Uterus (tissue), 3 donors: ENCODE measurements at regions not wholly inside any gene's neighbourhood (a gene's known extent, or its start where the extent isn't known, plus 50 kb on each side); places are given as distances from the start of the nearest gene placed in this dataset.

Experiments
- DNase-seq, 2 donors: peaks; one replicate each; pipeline ENCODE4 v3.0.0-alpha.2; 2019 to 2020
- H3K27ac ChIP-seq, 2 donors: fragments of 200-600 bp; sonication (generic); 1 replicate in 1 of 2; 2 replicates in 1 of 2; pipeline ENCODE4 v1.5.1; 2016 to 2018
- H3K27me3 ChIP-seq, 2 donors: fragments of 200-600 bp; sonication (generic); one replicate each; pipeline ENCODE4 v1.5.1; 2018 to 2019; ENCODE audit warnings: control low read depth in 1 of 2
- H3K36me3 ChIP-seq, 2 donors: fragments of 200-600 bp; sonication (generic); one replicate each; pipeline ENCODE4 v1.5.1; 2019; ENCODE audit warnings: control low read depth in 1 of 2
- H3K4me1 ChIP-seq, 2 donors: fragments of 200-600 bp; sonication (generic); one replicate each; pipeline ENCODE4 v1.5.1; 2018 to 2019; ENCODE audit warnings: control low read depth in 1 of 2
- H3K4me3 ChIP-seq, 2 donors: fragments of 200-600 bp; sonication (generic); 1 replicate in 1 of 2; 2 replicates in 1 of 2; pipeline ENCODE4 v1.5.1; 2018 to 2019; ENCODE audit warnings: mild to moderate bottlenecking in 1 of 2
- H3K9me3 ChIP-seq, 2 donors: fragments of 200-600 bp; sonication (generic); one replicate each; pipeline ENCODE4 v1.5.1; 2019; ENCODE audit warnings: control low read depth in 1 of 2
- POLR2A ChIP-seq, 2 donors: fragments of 450-650 bp; IDR thresholded peaks; one replicate each; pipeline ENCODE4 v1.6.1; 2016; ENCODE audit warnings: antibody characterized with exemption in 2 of 2, mild to moderate bottlenecking in 1 of 2, moderate library complexity in 1 of 2
- intact Hi-C: fragments of 100-400 bp; cut with DNase I; formaldehyde crosslinking; loops from one replicate; pipeline ENCODE4 v1.15.1; 2023; ENCODE audit warnings: low total_unique reads
- TF ChIP-seq, protein P1 (sequence below), 4 experiments: fragments of 200-600 bp in 2 of 4; fragments of 450-650 bp in 2 of 4; sonication (generic) in 2 of 4; IDR thresholded peaks; one replicate each; pipeline ENCODE4 v1.5.1; 2016 to 2019; ENCODE audit warnings: antibody characterized with exemption in 4 of 4, mild to moderate bottlenecking in 2 of 4, moderate library complexity in 1 of 4
- donor health status: DM: yes; HTN: yes; CAD: no.

DNA sequence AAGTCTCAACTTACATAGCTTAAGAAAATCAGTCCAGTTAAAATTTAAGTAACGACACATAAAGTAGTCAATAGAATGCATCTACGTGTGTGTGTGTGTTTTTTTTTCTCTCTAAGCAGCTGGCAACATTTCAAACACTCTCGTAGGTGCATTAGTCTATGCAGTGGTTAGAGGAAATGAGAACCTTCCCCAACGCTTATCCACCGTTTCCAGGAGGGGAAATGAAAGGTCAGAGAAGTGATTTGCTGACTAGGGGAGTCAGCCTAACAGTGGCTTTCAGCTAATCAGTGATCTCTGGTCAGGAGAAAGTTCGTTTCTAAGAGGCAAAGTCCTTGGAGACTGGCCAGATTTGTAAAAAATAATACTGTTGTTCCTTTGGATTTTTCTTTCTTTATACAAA lies 806.6 kb downstream of the C6orf118 start:
- no peak overlapping the region for H3K27ac ChIP-seq
- no peaks in the 10 kb centered on the region for H3K36me3 ChIP-seq
- H3K4me3 ChIP-seq, result no peak overlapping the region
- intact Hi-C loops, result no loop called here
- TF ChIP-seq POLR2A (IDR thresholded peaks at IDR 0.05), result no peak
- TF ChIP-seq, protein P1, sequence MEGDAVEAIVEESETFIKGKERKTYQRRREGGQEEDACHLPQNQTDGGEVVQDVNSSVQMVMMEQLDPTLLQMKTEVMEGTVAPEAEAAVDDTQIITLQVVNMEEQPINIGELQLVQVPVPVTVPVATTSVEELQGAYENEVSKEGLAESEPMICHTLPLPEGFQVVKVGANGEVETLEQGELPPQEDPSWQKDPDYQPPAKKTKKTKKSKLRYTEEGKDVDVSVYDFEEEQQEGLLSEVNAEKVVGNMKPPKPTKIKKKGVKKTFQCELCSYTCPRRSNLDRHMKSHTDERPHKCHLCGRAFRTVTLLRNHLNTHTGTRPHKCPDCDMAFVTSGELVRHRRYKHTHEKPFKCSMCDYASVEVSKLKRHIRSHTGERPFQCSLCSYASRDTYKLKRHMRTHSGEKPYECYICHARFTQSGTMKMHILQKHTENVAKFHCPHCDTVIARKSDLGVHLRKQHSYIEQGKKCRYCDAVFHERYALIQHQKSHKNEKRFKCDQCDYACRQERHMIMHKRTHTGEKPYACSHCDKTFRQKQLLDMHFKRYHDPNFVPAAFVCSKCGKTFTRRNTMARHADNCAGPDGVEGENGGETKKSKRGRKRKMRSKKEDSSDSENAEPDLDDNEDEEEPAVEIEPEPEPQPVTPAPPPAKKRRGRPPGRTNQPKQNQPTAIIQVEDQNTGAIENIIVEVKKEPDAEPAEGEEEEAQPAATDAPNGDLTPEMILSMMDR (IDR thresholded peaks at IDR 0.05), result no peak
- H3K9me3 ChIP-seq, result no peaks in the 10 kb centered on the region
- DNase-seq, result no peak
- no peaks in the 10 kb centered on the region for H3K27me3 ChIP-seq
- H3K4me1 ChIP-seq, result no peaks in the 10 kb centered on the region

DNA sequence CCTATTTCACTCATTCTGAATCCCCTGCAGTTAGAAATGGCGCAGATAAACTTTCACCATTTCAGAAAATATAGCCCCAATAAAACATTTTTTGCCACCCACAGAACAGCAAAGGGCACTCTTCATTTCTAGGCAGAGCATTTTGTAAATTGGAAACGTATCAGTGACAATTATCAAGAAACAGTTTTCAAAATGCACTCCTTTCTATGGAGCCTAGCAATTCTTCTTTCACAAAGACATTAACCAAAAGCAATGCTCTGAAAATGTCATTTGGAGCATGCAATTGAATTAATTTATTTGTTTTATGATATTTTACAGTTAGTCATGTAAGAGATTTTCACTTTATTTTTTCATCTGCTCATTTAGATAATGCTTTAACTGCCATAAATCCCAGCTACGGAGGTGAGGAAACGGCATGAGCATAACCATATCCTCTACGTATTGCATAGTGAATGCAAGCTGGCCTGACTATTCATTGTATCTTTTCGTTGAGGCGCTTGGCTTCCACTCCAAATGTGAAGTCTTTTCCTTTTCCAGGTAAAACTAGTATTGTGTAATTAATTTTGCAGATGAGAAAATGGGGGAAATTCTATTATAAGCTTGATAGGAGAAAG lies 813.4 kb downstream of the C6orf118 start:
- Histone ChIP-seq H3K4me1 (no peaks in the 10 kb centered on the region), H3K27me3 (no peaks in the 10 kb centered on the region), H3K36me3 (no peaks in the 10 kb centered on the region), H3K4me3 (no peak overlapping the region), H3K9me3 (no peaks in the 10 kb centered on the region), H3K27ac (no peak overlapping the region)
- DNase-seq, result no peak
- intact Hi-C loops, result no loop called here
- TF ChIP-seq, protein P1 (IDR thresholded peaks at IDR 0.05), result no peak
- TF ChIP-seq POLR2A (IDR thresholded peaks at IDR 0.05), result no peak

DNA sequence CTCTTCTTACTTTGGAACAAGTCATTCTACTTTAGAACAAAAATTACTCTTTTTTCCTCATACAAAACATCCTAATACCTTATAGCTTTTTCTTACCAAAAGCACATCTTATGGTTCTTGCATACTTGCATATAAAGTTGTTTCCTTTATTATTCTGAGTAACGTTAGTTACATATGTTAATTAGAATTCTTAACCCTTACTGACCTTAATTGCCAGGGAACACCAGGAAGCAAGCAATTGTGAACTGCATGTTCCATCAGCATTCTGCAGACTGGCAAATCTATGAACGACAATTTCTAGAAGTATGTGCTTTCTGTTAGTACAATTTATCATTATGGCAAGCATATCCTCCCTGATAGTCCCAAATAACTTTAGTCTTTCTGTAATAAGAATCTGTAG lies 831.0 kb downstream of the C6orf118 start:
- H3K4me3 ChIP-seq, result no peak overlapping the region
- TF ChIP-seq, protein P1 (IDR thresholded peaks at IDR 0.05), result no peak
- no peaks in the 10 kb centered on the region for H3K27me3 ChIP-seq
- H3K27ac ChIP-seq, result no peak overlapping the region
- no peaks in the 10 kb centered on the region for H3K36me3 ChIP-seq
- H3K4me1 ChIP-seq, result no peaks in the 10 kb centered on the region
- H3K9me3 ChIP-seq, result no peaks in the 10 kb centered on the region
- intact Hi-C loops, result no loop called here
- no peak for DNase-seq

DNA sequence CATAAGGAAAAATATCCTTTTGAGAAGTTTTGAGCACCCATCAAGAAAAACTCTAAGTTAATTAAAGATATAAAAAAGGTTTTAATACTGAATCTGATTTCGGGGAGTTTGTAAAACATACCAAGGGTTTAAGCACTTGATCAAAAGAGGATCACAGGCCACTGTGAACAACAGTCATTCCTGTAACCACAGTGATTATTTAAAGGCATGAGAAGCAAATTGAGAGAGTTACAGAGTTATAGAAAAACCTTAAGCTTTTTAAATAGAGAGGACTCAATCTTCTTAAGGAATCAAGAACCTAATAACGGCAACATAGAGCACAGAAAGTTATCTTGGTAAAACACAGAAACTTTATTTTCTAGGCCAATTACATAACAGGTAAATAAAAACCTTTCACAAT lies 831.6 kb downstream of the C6orf118 start:
- Histone ChIP-seq H3K9me3 (no peaks in the 10 kb centered on the region), H3K4me1 (no peaks in the 10 kb centered on the region), H3K36me3 (no peaks in the 10 kb centered on the region), H3K27me3 (no peaks in the 10 kb centered on the region), H3K27ac (no peak overlapping the region), H3K4me3 (no peak overlapping the region)
- TF ChIP-seq POLR2A (IDR thresholded peaks at IDR 0.05), result no peak
- TF ChIP-seq, protein P1 (IDR thresholded peaks at IDR 0.05), result no peak
- no peak for DNase-seq
- intact Hi-C loops, result no loop called here

DNA sequence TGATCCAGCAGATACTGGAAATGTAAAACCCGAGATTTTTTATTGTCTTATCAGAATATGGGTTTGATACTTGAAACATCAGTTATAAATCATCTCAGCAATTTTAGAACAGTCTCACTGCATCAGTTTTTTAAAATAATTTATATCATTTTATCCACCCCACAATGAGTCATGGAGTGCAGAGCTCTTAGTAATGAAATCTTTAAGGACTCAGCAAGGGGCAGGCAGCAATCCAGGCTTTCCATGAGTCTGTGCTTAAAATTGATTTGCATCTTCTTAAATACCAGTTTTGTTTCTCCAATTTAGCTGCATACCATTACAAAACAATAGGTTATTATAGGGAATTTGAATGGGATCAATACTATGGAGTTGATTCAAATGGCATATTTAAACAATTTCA lies 832.3 kb downstream of the C6orf118 start:
- DNase-seq, result no peak
- H3K27me3 ChIP-seq, result no peaks in the 10 kb centered on the region
- TF ChIP-seq, protein P1 (IDR thresholded peaks at IDR 0.05), result no peak
- no peak for TF ChIP-seq POLR2A (IDR thresholded peaks at IDR 0.05)
- H3K27ac ChIP-seq, result no peak overlapping the region
- H3K36me3 ChIP-seq, result no peaks in the 10 kb centered on the region
- H3K4me3 ChIP-seq, result no peak overlapping the region
- intact Hi-C loops, result no loop called here
- no peaks in the 10 kb centered on the region for H3K9me3 ChIP-seq
- no peaks in the 10 kb centered on the region for H3K4me1 ChIP-seq
